ENCODE measurements at regions not wholly inside any gene's neighbourhood (a gene's known extent, or its start where the extent isn't known, plus 50 kb on each side); places are given as distances from the start of the nearest gene placed in this dataset.
A peak's percentile ranks its signal among the peaks of the same experiment; 100 is the strongest.

DNA sequence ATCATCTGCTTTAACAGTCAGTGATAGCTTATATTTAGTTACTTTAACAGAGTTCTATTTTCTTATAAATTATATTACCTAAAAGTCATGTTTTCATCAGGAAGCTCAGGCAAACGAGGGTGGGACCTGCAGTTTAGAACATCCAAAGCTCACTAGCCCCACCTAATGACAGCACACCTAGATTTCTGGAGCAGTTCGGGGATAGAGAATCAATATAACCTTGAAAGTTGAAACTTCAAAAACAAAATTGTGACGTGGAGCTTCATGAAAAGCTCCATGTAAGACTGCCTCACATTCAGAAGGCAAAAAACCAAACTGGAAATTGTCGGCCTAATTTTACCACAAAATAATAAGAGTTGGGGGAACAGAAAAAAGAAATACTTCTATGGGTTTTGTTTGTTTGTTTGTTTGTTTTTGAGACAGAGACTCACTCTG is 185.9 kb upstream of the CCDC150 start:
- TF ChIP-seq, protein P1, sequence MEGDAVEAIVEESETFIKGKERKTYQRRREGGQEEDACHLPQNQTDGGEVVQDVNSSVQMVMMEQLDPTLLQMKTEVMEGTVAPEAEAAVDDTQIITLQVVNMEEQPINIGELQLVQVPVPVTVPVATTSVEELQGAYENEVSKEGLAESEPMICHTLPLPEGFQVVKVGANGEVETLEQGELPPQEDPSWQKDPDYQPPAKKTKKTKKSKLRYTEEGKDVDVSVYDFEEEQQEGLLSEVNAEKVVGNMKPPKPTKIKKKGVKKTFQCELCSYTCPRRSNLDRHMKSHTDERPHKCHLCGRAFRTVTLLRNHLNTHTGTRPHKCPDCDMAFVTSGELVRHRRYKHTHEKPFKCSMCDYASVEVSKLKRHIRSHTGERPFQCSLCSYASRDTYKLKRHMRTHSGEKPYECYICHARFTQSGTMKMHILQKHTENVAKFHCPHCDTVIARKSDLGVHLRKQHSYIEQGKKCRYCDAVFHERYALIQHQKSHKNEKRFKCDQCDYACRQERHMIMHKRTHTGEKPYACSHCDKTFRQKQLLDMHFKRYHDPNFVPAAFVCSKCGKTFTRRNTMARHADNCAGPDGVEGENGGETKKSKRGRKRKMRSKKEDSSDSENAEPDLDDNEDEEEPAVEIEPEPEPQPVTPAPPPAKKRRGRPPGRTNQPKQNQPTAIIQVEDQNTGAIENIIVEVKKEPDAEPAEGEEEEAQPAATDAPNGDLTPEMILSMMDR (IDR thresholded peaks at IDR 0.05; ENCODE audit: insufficient read depth, low read depth, low read length): peak; percentile 71
- TF ChIP-seq EZH2 (IDR thresholded peaks at IDR 0.05; ENCODE audit: insufficient read depth, low read length): no peak

GRCh38 chr2:196454492-196454891 is 185.0 kb upstream of the CCDC150 start:
- Histone ChIP-seq H3K9me3 (ENCODE audit: insufficient read depth, low read depth, low read length) (no peaks in the 10 kb centered on the region), H3K4me2 (ENCODE audit: low read length) (no peak overlapping the region), H4K20me1 (ENCODE audit: insufficient read depth, low read length) (peaks cover 8% of the 10 kb centered on the region), H3K27ac (ENCODE audit: low read depth, low read length) (no peak overlapping the region), H3K4me1 (ENCODE audit: insufficient read depth, low read length) (peaks cover 1% of the 10 kb centered on the region), H3K36me3 (ENCODE audit: insufficient read depth, low read length) (no peaks in the 10 kb centered on the region), H2AFZ (ENCODE audit: low read depth, low read length) (no peak overlapping the region), H3K4me3 (ENCODE audit: insufficient read depth, low read depth, low read length) (no peak overlapping the region), H3K9ac (ENCODE audit: low read length) (no peak overlapping the region), H3K79me2 (ENCODE audit: insufficient read depth, low read length) (no peaks in the 10 kb centered on the region), H3K27me3 (ENCODE audit: insufficient read depth, low read length) (peaks cover 22% of the 10 kb centered on the region)
- TF ChIP-seq EZH2 (IDR thresholded peaks at IDR 0.05; ENCODE audit: insufficient read depth, low read length): no peak
- TF ChIP-seq, protein P1 (IDR thresholded peaks at IDR 0.05; ENCODE audit: insufficient read depth, low read depth, low read length): no peak
- Mint-ChIP-seq H3K27me3 (ENCODE audit: low read depth, unreplicated experiment) (peaks cover 26% of the 10 kb centered on the region), H3K4me3 (ENCODE audit: unreplicated experiment) (no peak overlapping the region), H3K27ac (ENCODE audit: unreplicated experiment) (no peak overlapping the region), H3K36me3 (ENCODE audit: low read depth, unreplicated experiment) (no peaks in the 10 kb centered on the region), H3K9me3 (ENCODE audit: unreplicated experiment) (no peaks in the 10 kb centered on the region), H3K4me1 (ENCODE audit: low read depth, unreplicated experiment) (peaks cover 4% of the 10 kb centered on the region)
- DNase-seq (ENCODE audit: low read depth) (no peak), FAIRE-seq (no peak)

More for the DNA sequence above, 185.9 kb upstream of the CCDC150 start:
- Mint-ChIP-seq H3K4me3 (ENCODE audit: unreplicated experiment) (no peak overlapping the region), H3K4me1 (ENCODE audit: low read depth, unreplicated experiment) (no peaks in the 10 kb centered on the region), H3K27me3 (ENCODE audit: low read depth, unreplicated experiment) (peaks cover 28% of the 10 kb centered on the region), H3K36me3 (ENCODE audit: low read depth, unreplicated experiment) (no peaks in the 10 kb centered on the region), H3K27ac (ENCODE audit: unreplicated experiment) (no peak overlapping the region), H3K9me3 (ENCODE audit: unreplicated experiment) (no peaks in the 10 kb centered on the region)
- Histone ChIP-seq H3K9me3 (ENCODE audit: insufficient read depth, low read depth, low read length) (no peaks in the 10 kb centered on the region), H3K4me3 (ENCODE audit: insufficient read depth, low read depth, low read length) (no peak overlapping the region), H4K20me1 (ENCODE audit: insufficient read depth, low read length) (peaks cover under 1% of the 10 kb centered on the region), H3K27ac (ENCODE audit: low read depth, low read length) (no peak overlapping the region), H3K4me1 (ENCODE audit: insufficient read depth, low read length) (no peaks in the 10 kb centered on the region), H3K36me3 (ENCODE audit: insufficient read depth, low read length) (no peaks in the 10 kb centered on the region), H3K79me2 (ENCODE audit: insufficient read depth, low read length) (no peaks in the 10 kb centered on the region), H3K9ac (ENCODE audit: low read length) (no peak overlapping the region), H2AFZ (ENCODE audit: low read depth, low read length) (no peak overlapping the region), H3K4me2 (ENCODE audit: low read length) (no peak overlapping the region), H3K27me3 (ENCODE audit: insufficient read depth, low read length) (peaks cover 17% of the 10 kb centered on the region)
- FAIRE-seq (no peak), DNase-seq (ENCODE audit: low read depth) (peak; percentile 30)

DNA sequence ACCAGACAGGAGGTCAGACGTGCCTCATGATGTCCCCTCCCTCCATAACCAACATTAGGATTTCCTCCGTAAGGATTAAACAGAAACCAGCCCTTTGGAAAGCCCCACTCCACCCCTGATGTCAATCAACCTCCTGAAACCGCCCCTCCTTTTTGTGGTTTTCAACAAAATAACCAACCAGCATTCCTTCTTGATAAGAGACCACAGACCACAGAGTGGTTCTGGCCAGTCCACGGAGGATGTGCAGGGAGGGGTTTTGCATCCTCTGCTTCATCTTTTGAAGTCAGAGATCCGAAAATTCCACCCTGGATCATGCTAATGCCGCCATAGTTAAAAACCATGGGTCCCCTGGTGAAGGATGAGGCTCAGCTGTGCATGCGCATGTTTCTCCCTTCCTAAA is 180.0 kb upstream of the CCDC150 start:
- H2AFZ ChIP-seq (ENCODE audit: low read depth, low read length): no peak overlapping the region
- peak overlapping the region; percentile 69 for H3K4me2 ChIP-seq (ENCODE audit: low read length)
- peaks cover 4% of the 10 kb centered on the region for H3K9me3 ChIP-seq (ENCODE audit: insufficient read depth, low read depth, low read length)
- FAIRE-seq: no peak
- TF ChIP-seq EZH2 (IDR thresholded peaks at IDR 0.05; ENCODE audit: insufficient read depth, low read length): no peak
- TF ChIP-seq, protein P1 (IDR thresholded peaks at IDR 0.05; ENCODE audit: insufficient read depth, low read depth, low read length): no peak
- Mint-ChIP-seq H3K4me3 (ENCODE audit: unreplicated experiment) (no peak overlapping the region), H3K4me1 (ENCODE audit: low read depth, unreplicated experiment) (peaks cover 6% of the 10 kb centered on the region), H3K9me3 (ENCODE audit: unreplicated experiment) (peaks cover 30% of the 10 kb centered on the region), H3K27ac (ENCODE audit: unreplicated experiment) (no peak overlapping the region), H3K27me3 (ENCODE audit: low read depth, unreplicated experiment) (peaks cover 37% of the 10 kb centered on the region), H3K36me3 (ENCODE audit: low read depth, unreplicated experiment) (peaks cover 5% of the 10 kb centered on the region)
- peaks cover 4% of the 10 kb centered on the region for H3K4me1 ChIP-seq (ENCODE audit: insufficient read depth, low read length)
- H4K20me1 ChIP-seq (ENCODE audit: insufficient read depth, low read length): peaks cover 13% of the 10 kb centered on the region
- no peak overlapping the region for H3K9ac ChIP-seq (ENCODE audit: low read length)
- no peaks in the 10 kb centered on the region for H3K79me2 ChIP-seq (ENCODE audit: insufficient read depth, low read length)
- DNase-seq (ENCODE audit: low read depth): peak; percentile 84
- no peaks in the 10 kb centered on the region for H3K36me3 ChIP-seq (ENCODE audit: insufficient read depth, low read length)
- no peak overlapping the region for H3K4me3 ChIP-seq (ENCODE audit: insufficient read depth, low read depth, low read length)
- H3K27me3 ChIP-seq (ENCODE audit: insufficient read depth, low read length): peaks cover 22% of the 10 kb centered on the region
- H3K27ac ChIP-seq (ENCODE audit: low read depth, low read length): no peak overlapping the region
